Mesenchymal stem cell (in vitro differentiated cells and primary cell): ENCODE measurements at regions not wholly inside any gene's neighbourhood (a gene's known extent, or its start where the extent isn't known, plus 50 kb on each side); places are given as distances from the start of the nearest gene placed in this dataset.
"Not testable (repeated sequence)": the region's sequence is repeated elsewhere in the genome, so short reads cannot be mapped to it uniquely, and the experiment has no call there.

Experiments used
- DNase-seq: peaks from one replicate; pipeline ENCODE4 v3.0.0-alpha.2; 2013
- H2AFZ ChIP-seq: one replicate; pipeline ENCODE4 v1.6.1; 2013; ENCODE audit warnings: low read depth, mild to moderate bottlenecking, control low read depth, inconsistent platforms, low read length, moderate library complexity
- H2AK5ac ChIP-seq: 2 replicates; pipeline ENCODE4 v1.6.1; 2013; ENCODE audit warnings: low read length, moderate library complexity, mild to moderate bottlenecking, inconsistent platforms; ENCODE audit not compliant: severe bottlenecking
- H2BK120ac ChIP-seq: one replicate; pipeline ENCODE4 v1.6.1; 2013; ENCODE audit warnings: low read depth, mild to moderate bottlenecking, inconsistent platforms, low read length, moderate library complexity
- H2BK12ac ChIP-seq, 2 experiments: one replicate each; pipeline ENCODE4 v1.6.1; 2013; ENCODE audit warnings: inconsistent platforms in 2 of 2, low read length in 2 of 2, mild to moderate bottlenecking in 2 of 2, moderate library complexity in 2 of 2, control low read depth in 1 of 2
- H2BK15ac ChIP-seq: one replicate; pipeline ENCODE4 v1.6.1; 2013; ENCODE audit warnings: mild to moderate bottlenecking, low read depth, inconsistent platforms; ENCODE audit not compliant: poor library complexity, severe bottlenecking
- H2BK5ac ChIP-seq: 2 replicates; pipeline ENCODE4 v1.6.1; 2013; ENCODE audit warnings: low read depth, mild to moderate bottlenecking, low read length, control low read depth, inconsistent platforms; ENCODE audit not compliant: poor library complexity, severe bottlenecking
- H3K14ac ChIP-seq, 2 experiments: one replicate each; pipeline ENCODE4 v1.6.1; 2013; ENCODE audit warnings: inconsistent platforms in 2 of 2, low read length in 2 of 2, control low read depth in 1 of 2, mild to moderate bottlenecking in 1 of 2, moderate library complexity in 1 of 2
- H3K18ac ChIP-seq, 2 experiments: one replicate each; pipeline ENCODE4 v1.6.1; 2013; ENCODE audit warnings: inconsistent platforms in 2 of 2, low read length in 2 of 2, control low read depth in 1 of 2, low read depth in 1 of 2, mild to moderate bottlenecking in 1 of 2
- H3K23ac ChIP-seq, 2 experiments: one replicate each; pipeline ENCODE4 v1.6.1; 2013; ENCODE audit warnings: inconsistent platforms in 2 of 2, low read length in 2 of 2, mild to moderate bottlenecking in 2 of 2, moderate library complexity in 2 of 2, control low read depth in 1 of 2
- H3K27ac ChIP-seq: 2 replicates; pipeline ENCODE4 v1.5.1; 2013; ENCODE audit warnings: mild to moderate bottlenecking, moderate library complexity, low read length, control low read depth, inconsistent platforms; ENCODE audit not compliant: poor library complexity, severe bottlenecking
- H3K27me3 ChIP-seq, 2 experiments: 2 replicates each; pipeline versions ENCODE4 v1.6.1 to v1.7.0; 2013; ENCODE audit warnings: low read length in 2 of 2, mild to moderate bottlenecking in 2 of 2, moderate library complexity in 2 of 2, control low read depth in 1 of 2, inconsistent platforms in 1 of 2; ENCODE audit not compliant: control insufficient read depth in 1 of 2, insufficient read depth in 1 of 2
- H3K36me3 ChIP-seq, 2 experiments: 2 replicates each; pipeline versions ENCODE4 v1.6.1 to v1.7.0; 2013; ENCODE audit warnings: low read length in 2 of 2, control low read depth in 1 of 2, inconsistent platforms in 1 of 2, low read depth in 1 of 2, mild to moderate bottlenecking in 1 of 2; ENCODE audit not compliant: insufficient read depth in 2 of 2, control insufficient read depth in 1 of 2
- H3K4ac ChIP-seq, 2 experiments: one replicate each; pipeline ENCODE4 v1.6.1; 2013; ENCODE audit warnings: inconsistent platforms in 2 of 2, low read length in 2 of 2, mild to moderate bottlenecking in 2 of 2, moderate library complexity in 2 of 2, control low read depth in 1 of 2, low read depth in 1 of 2
- H3K4me1 ChIP-seq: 2 replicates; pipeline ENCODE4 v1.6.1; 2013; ENCODE audit warnings: low read depth, low read length, control low read depth; ENCODE audit not compliant: control insufficient read depth, insufficient read depth
- H3K4me2 ChIP-seq: 2 replicates; pipeline ENCODE4 v1.6.1; 2013; ENCODE audit warnings: low read length, mild to moderate bottlenecking, inconsistent platforms; ENCODE audit not compliant: poor library complexity, severe bottlenecking
- H3K4me3 ChIP-seq, 2 experiments: 2 replicates each; pipeline versions ENCODE4 v1.5.1 to v1.7.0; 2013; ENCODE audit warnings: low read length in 2 of 2, mild to moderate bottlenecking in 2 of 2, control low read depth in 1 of 2, low read depth in 1 of 2; ENCODE audit not compliant: insufficient read depth in 1 of 2
- H3K79me1 ChIP-seq: replicated peaks from 2 replicates; pipeline ENCODE4 v1.6.1; 2013; ENCODE audit warnings: mild to moderate bottlenecking, control low read depth, low read length, inconsistent platforms; ENCODE audit not compliant: poor library complexity, severe bottlenecking
- H3K9ac ChIP-seq: 2 replicates; pipeline ENCODE4 v1.7.0; 2013; ENCODE audit warnings: mild to moderate bottlenecking, low read length, moderate library complexity
- H3K9me3 ChIP-seq: 2 replicates; pipeline ENCODE4 v1.7.0; 2013; ENCODE audit warnings: mild to moderate bottlenecking, low read length; ENCODE audit not compliant: control insufficient read depth
- H4K8ac ChIP-seq: one replicate; pipeline ENCODE4 v1.6.1; 2013; ENCODE audit warnings: inconsistent platforms, mild to moderate bottlenecking, low read length, moderate library complexity
- H4K91ac ChIP-seq: one replicate; pipeline ENCODE4 v1.6.1; 2013; ENCODE audit warnings: mild to moderate bottlenecking, low read length, inconsistent platforms
- WGBS: methylation state at CpG from one replicate; pipeline ENCODE4 v1.1.7; 2013; ENCODE audit warnings: mixed read lengths; 5-methylcytosine and 5-hydroxymethylcytosine counted together

GRCh38 chr1:69102058-69102457, 465.7 kb upstream of the LRRC7 start:
- not testable (repeated sequence) for H3K36me3 ChIP-seq, H3K79me1 ChIP-seq, H3K4me1 ChIP-seq, H4K91ac ChIP-seq, H3K4me3 ChIP-seq, H2BK5ac ChIP-seq, H3K18ac ChIP-seq, H2BK12ac ChIP-seq, H2BK15ac ChIP-seq, H2AFZ ChIP-seq, H3K23ac ChIP-seq, H3K14ac ChIP-seq, H4K8ac ChIP-seq, H2BK120ac ChIP-seq, H3K27me3 ChIP-seq, H3K9ac ChIP-seq, H3K9me3 ChIP-seq, H2AK5ac ChIP-seq, H3K4ac ChIP-seq, DNase-seq, H3K4me2 ChIP-seq, H3K27ac ChIP-seq
- 86% methylated on average over 11 of the region's 11 CpGs for WGBS

- Histone ChIP-seq H3K27ac (no peak overlapping the region), H4K91ac (no peak overlapping the region), H2BK5ac (no peak overlapping the region), H2AK5ac (no peak overlapping the region), H3K9ac (no peak overlapping the region), H2AFZ (no peak overlapping the region), H3K4me3 (no peak overlapping the region), H2BK12ac (no peak overlapping the region), H3K79me1 (no peaks in the 10 kb centered on the region), H3K9me3 (peaks cover 6% of the 10 kb centered on the region), H2BK15ac (no peak overlapping the region), H3K36me3 (no peaks in the 10 kb centered on the region), H4K8ac (no peak overlapping the region), H3K4me1 (no peaks in the 10 kb centered on the region), H3K4me2 (no peak overlapping the region), H3K23ac (no peak overlapping the region), H3K27me3 (no peaks in the 10 kb centered on the region), H3K14ac (no peak overlapping the region), H2BK120ac (no peak overlapping the region), H3K18ac (no peak overlapping the region), H3K4ac (no peak overlapping the region)
- DNase-seq = no peak
Measured at GRCh38 chr1:69103213-69103612, 464.5 kb upstream of the LRRC7 start.

GRCh38 chr1:69103705-69104385, 463.9 kb upstream of the LRRC7 start:
- no peak overlapping the region for H3K4me3 ChIP-seq
- no peak overlapping the region for H2BK120ac ChIP-seq
- no peak overlapping the region for H3K14ac ChIP-seq
- H3K23ac ChIP-seq = no peak overlapping the region
- no peak overlapping the region for H2BK12ac ChIP-seq
- no peaks in the 10 kb centered on the region for H3K4me1 ChIP-seq
- no peak overlapping the region for H3K4me2 ChIP-seq
- H3K18ac ChIP-seq = no peak overlapping the region
- H2BK15ac ChIP-seq = no peak overlapping the region
- no peaks in the 10 kb centered on the region for H3K79me1 ChIP-seq
- H3K4ac ChIP-seq = no peak overlapping the region
- H2AK5ac ChIP-seq = no peak overlapping the region
- no peaks in the 10 kb centered on the region for H3K36me3 ChIP-seq
- H2BK5ac ChIP-seq = no peak overlapping the region
- H3K9ac ChIP-seq = no peak overlapping the region
- H4K91ac ChIP-seq = no peak overlapping the region
- no peak overlapping the region for H3K27ac ChIP-seq
- H4K8ac ChIP-seq = no peak overlapping the region
- no peak overlapping the region for H2AFZ ChIP-seq
- DNase-seq = no peak
- H3K9me3 ChIP-seq = peaks cover 6% of the 10 kb centered on the region
- 65% methylated on average over 2 of the region's 2 CpGs for WGBS
- H3K27me3 ChIP-seq = no peaks in the 10 kb centered on the region

- H3K4me2 ChIP-seq = no peak overlapping the region
- H3K27ac ChIP-seq = no peak overlapping the region
- H3K9ac ChIP-seq = no peak overlapping the region
- H4K8ac ChIP-seq = no peak overlapping the region
- H2BK120ac ChIP-seq = no peak overlapping the region
- H3K4me3 ChIP-seq = no peak overlapping the region
- H3K4me1 ChIP-seq = no peaks in the 10 kb centered on the region
- H3K4ac ChIP-seq = no peak overlapping the region
- no peak overlapping the region for H3K18ac ChIP-seq
- no peak for DNase-seq
- no peak overlapping the region for H2BK12ac ChIP-seq
- H3K9me3 ChIP-seq = peaks cover 6% of the 10 kb centered on the region
- H4K91ac ChIP-seq = no peak overlapping the region
- no peak overlapping the region for H2BK15ac ChIP-seq
- no peaks in the 10 kb centered on the region for H3K27me3 ChIP-seq
- no peak overlapping the region for H2AK5ac ChIP-seq
- H3K79me1 ChIP-seq = no peaks in the 10 kb centered on the region
- no peak overlapping the region for H2AFZ ChIP-seq
- H3K23ac ChIP-seq = no peak overlapping the region
- H2BK5ac ChIP-seq = no peak overlapping the region
- H3K14ac ChIP-seq = no peak overlapping the region
- H3K36me3 ChIP-seq = no peaks in the 10 kb centered on the region
Measured at GRCh38 chr1:69104894-69105293, 462.8 kb upstream of the LRRC7 start.
